OCI-LY3 (cell line): ENCODE measurements at regions not wholly inside any gene's neighbourhood (a gene's known extent, or its start where the extent isn't known, plus 50 kb on each side); places are given as distances from the start of the nearest gene placed in this dataset.

Source experiments
- H2AFZ ChIP-seq: fragments of 200-600, 300-600 bp; shearing (Covaris generic); 2 replicates; pipeline ENCODE4 v1.6.0; 2014; ENCODE audit warnings: antibody characterized with exemption, low read depth, low read length
- H3K27ac ChIP-seq: fragments of 200-600, 300-600 bp; sonication (generic); 2 replicates; pipeline ENCODE4 v1.5.1; 2014; ENCODE audit warnings: mild to moderate bottlenecking, low read length, moderate library complexity, mixed read lengths
- H3K27me3 ChIP-seq: fragments of 200-600, 300-600 bp; sonication (generic); 2 replicates; pipeline ENCODE4 v1.6.1; 2014; ENCODE audit warnings: low read depth, low read length, mixed read lengths
- H3K36me3 ChIP-seq: fragments of 200-600, 300-600 bp; sonication (generic); replicated peaks from 2 replicates; pipeline ENCODE3; 2014; ENCODE audit warnings: low read depth, low read length, mixed read lengths
- H3K4me1 ChIP-seq: fragments of 300-600, 200-600 bp; sonication (generic); 2 replicates; pipeline ENCODE4 v1.6.1; 2014; ENCODE audit warnings: low read length, mixed read lengths
- H3K4me2 ChIP-seq: fragments of 200-600, 300-600 bp; sonication (generic); 2 replicates; pipeline ENCODE4 v1.6.1; 2014; ENCODE audit warnings: low read length, mixed read lengths
- H3K4me3 ChIP-seq: fragments of 300-600, 200-600 bp; sonication (generic); 2 replicates; pipeline ENCODE4 v1.5.1; 2014; ENCODE audit warnings: antibody characterized with exemption, mild to moderate bottlenecking, low read length, moderate library complexity
- H3K79me2 ChIP-seq: fragments of 300-600, 200-600 bp; shearing (Covaris generic); 2 replicates; pipeline ENCODE4 v1.6.1; 2014; ENCODE audit warnings: mild to moderate bottlenecking, low read length, mixed read lengths
- H3K9ac ChIP-seq: fragments of 300-600, 200-600 bp; shearing (Covaris generic); 2 replicates; pipeline ENCODE4 v1.6.0; 2014; ENCODE audit warnings: mild to moderate bottlenecking, low read length, moderate library complexity
- H3K9me3 ChIP-seq: fragments of 200-600, 300-600 bp; shearing (Covaris generic); 2 replicates; pipeline ENCODE4 v1.6.1; 2014; ENCODE audit warnings: low read length, mixed read lengths; ENCODE audit not compliant: insufficient read depth
- H4K20me1 ChIP-seq: fragments of 200-600, 300-600 bp; sonication (generic); 2 replicates; pipeline ENCODE4 v1.6.1; 2016; ENCODE audit warnings: low read length, mixed read lengths; ENCODE audit not compliant: insufficient read depth
- CTCF ChIP-seq: fragments of 200-600, 300-600 bp; sonication (generic); IDR thresholded peaks from 2 replicates; pipeline ENCODE4 v1.5.1; 2014; ENCODE audit warnings: antibody characterized with exemption, low read length, low read depth
- EZH2phosphoT487 ChIP-seq: fragments of 200-600 bp; shearing (Covaris generic); IDR thresholded peaks from 2 replicates; pipeline ENCODE4 v1.6.1; 2018; ENCODE audit warnings: antibody characterized with exemption, mixed run types, low read depth

GRCh38 chr6:8546496-8546895, 111.2 kb upstream of the SLC35B3 start:
- Histone ChIP-seq H3K36me3 (no peaks in the 10 kb centered on the region), H4K20me1 (no peaks in the 10 kb centered on the region), H3K4me2 (no peak overlapping the region), H3K27ac (no peak overlapping the region), H3K27me3 (no peaks in the 10 kb centered on the region), H3K79me2 (no peaks in the 10 kb centered on the region), H2AFZ (no peak overlapping the region), H3K4me1 (peaks cover 8% of the 10 kb centered on the region), H3K9ac (no peak overlapping the region), H3K9me3 (no peaks in the 10 kb centered on the region), H3K4me3 (no peak overlapping the region)
- TF ChIP-seq CTCF, result no peak
- no peak for TF ChIP-seq EZH2phosphoT487

GRCh38 chr6:8545336-8545735, 110.0 kb upstream of the SLC35B3 start:
- TF ChIP-seq CTCF (no peak), EZH2phosphoT487 (no peak)

GRCh38 chr6:8543714-8544113, 108.4 kb upstream of the SLC35B3 start:
- Histone ChIP-seq H3K4me2 (no peak overlapping the region), H3K27ac (no peak overlapping the region), H4K20me1 (no peaks in the 10 kb centered on the region), H3K4me3 (no peak overlapping the region), H3K27me3 (no peaks in the 10 kb centered on the region), H3K36me3 (no peaks in the 10 kb centered on the region), H3K79me2 (no peaks in the 10 kb centered on the region), H3K9ac (no peak overlapping the region), H3K4me1 (peaks cover 8% of the 10 kb centered on the region), H2AFZ (no peak overlapping the region), H3K9me3 (no peaks in the 10 kb centered on the region)
- TF ChIP-seq CTCF, result no peak
- TF ChIP-seq EZH2phosphoT487, result no peak

More at GRCh38 chr6:8545336-8545735, 110.0 kb upstream of the SLC35B3 start:
- no peaks in the 10 kb centered on the region for H3K27me3 ChIP-seq
- no peaks in the 10 kb centered on the region for H3K36me3 ChIP-seq
- no peak overlapping the region for H3K9ac ChIP-seq
- H2AFZ ChIP-seq, result no peak overlapping the region
- no peaks in the 10 kb centered on the region for H3K79me2 ChIP-seq
- H3K4me3 ChIP-seq, result no peak overlapping the region
- H4K20me1 ChIP-seq, result no peaks in the 10 kb centered on the region
- H3K4me2 ChIP-seq, result no peak overlapping the region
- H3K4me1 ChIP-seq, result peaks cover 8% of the 10 kb centered on the region
- H3K27ac ChIP-seq, result no peak overlapping the region
- H3K9me3 ChIP-seq, result no peaks in the 10 kb centered on the region

GRCh38 chr6:8539453-8539852, 104.1 kb upstream of the SLC35B3 start:
- no peaks in the 10 kb centered on the region for H3K4me1 ChIP-seq
- no peaks in the 10 kb centered on the region for H4K20me1 ChIP-seq
- H3K9me3 ChIP-seq, result no peaks in the 10 kb centered on the region
- TF ChIP-seq EZH2phosphoT487 (no peak), CTCF (peak; percentile 52)
- H2AFZ ChIP-seq, result no peak overlapping the region
- no peak overlapping the region for H3K9ac ChIP-seq
- H3K27ac ChIP-seq, result no peak overlapping the region
- H3K27me3 ChIP-seq, result no peaks in the 10 kb centered on the region
- H3K4me2 ChIP-seq, result no peak overlapping the region
- H3K4me3 ChIP-seq, result no peak overlapping the region
- H3K36me3 ChIP-seq, result no peaks in the 10 kb centered on the region
- H3K79me2 ChIP-seq, result no peaks in the 10 kb centered on the region
